Psoas muscle (tissue), 7 donors: ENCODE measurements at regions not wholly inside any gene's neighbourhood (a gene's known extent, or its start where the extent isn't known, plus 50 kb on each side); places are given as distances from the start of the nearest gene placed in this dataset.

Source experiments
- ATAC-seq, 4 donors: fragments of 200-7000 bp; cut with Tn5 transposase; one replicate each; pipeline ENCODE4 v1.9.1; 2020; ENCODE audit warnings: moderate library complexity in 3 of 4, mild to moderate bottlenecking in 2 of 4
- DNase-seq, 2 donors: peaks; one replicate each; pipeline ENCODE4 v3.0.0-alpha.2; 2020
- H3K27ac ChIP-seq: fragments of 200-600 bp; one replicate; pipeline ENCODE4 v1.8.0; 2022
- H3K27me3 ChIP-seq, 3 donors: fragments of 200-600 bp in 1 of 3; one replicate each; pipeline versions ENCODE4 v1.6.1 to v1.8.0; 2013 to 2022; ENCODE audit warnings: low read length in 2 of 3, mild to moderate bottlenecking in 2 of 3, moderate library complexity in 1 of 3; ENCODE audit not compliant: insufficient read depth in 3 of 3
- H3K36me3 ChIP-seq, 2 donors: fragments of 200-600 bp in 1 of 2; one replicate each; pipeline versions ENCODE4 v1.6.1 to v1.8.0; 2013 to 2022; ENCODE audit warnings: low read depth in 1 of 2, mild to moderate bottlenecking in 1 of 2, moderate library complexity in 1 of 2; ENCODE audit not compliant: insufficient read depth in 1 of 2
- H3K4me1 ChIP-seq: fragments of 200-600 bp; one replicate; pipeline ENCODE4 v1.8.0; 2022
- H3K4me3 ChIP-seq: fragments of 200-600 bp; one replicate; pipeline ENCODE4 v1.8.0; 2022; ENCODE audit warnings: mild to moderate bottlenecking
- H3K9me3 ChIP-seq: fragments of 200-600 bp; one replicate; pipeline ENCODE4 v1.8.0; 2022
- CTCF ChIP-seq: fragments of 200-600 bp; IDR thresholded peaks from one replicate; pipeline ENCODE4 v1.8.0; 2022; ENCODE audit warnings: antibody characterized with exemption
- WGBS, 3 donors: extraction: QIAGEN DNeasy Blood & Tissue Kit; methylation state at CpG; one replicate each; pipeline versions ENCODE4 v1.1.6 to v1.1.7; 2013; 5-methylcytosine and 5-hydroxymethylcytosine counted together
- intact Hi-C, 2 donors: fragments of 100-400 bp; cut with DNase I; formaldehyde crosslinking; loops; one replicate each; pipeline versions ENCODE4 v1.11.0 to v1.14.2; 2022
- donor health status: healthy with polysubstance abuse.
- donor health status: DM: no; HTN: no; CAD: no; lungs with moderate emphysema.
- donor health status: Bipolar disorder and iron deficiency.
- donor health status: healthy.
- donor health status: DM: yes; HTN: yes; CAD: no.
- donor health status: DM: no; HTN: no; CAD: no.
- donor health status: DM: yes; HTN: yes; CAD: no.

GRCh38 chr4:26213317-26213716 is 107.5 kb upstream of the RBPJ start:
- ATAC-seq = no peak
- Histone ChIP-seq H3K4me1 (no peaks in the 10 kb centered on the region), H3K4me3 (no peak overlapping the region), H3K27me3 (no peaks in the 10 kb centered on the region), H3K36me3 (no peaks in the 10 kb centered on the region), H3K27ac (no peak overlapping the region), H3K9me3 (no peaks in the 10 kb centered on the region)
- intact Hi-C loops = no loop called here
- WGBS, 3 donors = 81 to 88% (median 85%) methylated on average over 1 of the region's 1 CpG
- DNase-seq = no peak
- no peak for TF ChIP-seq CTCF

GRCh38 chr4:26214994-26215393 is 105.8 kb upstream of the RBPJ start:
- DNase-seq (no peak), ATAC-seq (no peak)
- no peaks in the 10 kb centered on the region for H3K27me3 ChIP-seq
- intact Hi-C loops = no loop called here
- H3K9me3 ChIP-seq = no peaks in the 10 kb centered on the region
- H3K27ac ChIP-seq = no peak overlapping the region
- no peaks in the 10 kb centered on the region for H3K4me1 ChIP-seq
- no peaks in the 10 kb centered on the region for H3K36me3 ChIP-seq
- no peak overlapping the region for H3K4me3 ChIP-seq
- TF ChIP-seq CTCF = no peak

- 77 to 92% (median 91%) methylated on average over 7 of the region's 7 CpGs for whole genome bisulfite sequencing, 3 donors
- H3K27ac ChIP-seq = no peak overlapping the region
- no peaks in the 10 kb centered on the region for H3K27me3 ChIP-seq
- intact Hi-C loops = no loop called here
- no peak for TF ChIP-seq CTCF
- no peaks in the 10 kb centered on the region for H3K4me1 ChIP-seq
- H3K36me3 ChIP-seq = no peaks in the 10 kb centered on the region
- no peaks in the 10 kb centered on the region for H3K9me3 ChIP-seq
- no peak for ATAC-seq
- no peak for DNase-seq
- H3K4me3 ChIP-seq = no peak overlapping the region
These were observed 105.1 kb upstream of the RBPJ start for GRCh38 chr4:26215725-26216124.

GRCh38 chr4:26217481-26217880 is 103.3 kb upstream of the RBPJ start:
- Histone ChIP-seq H3K9me3 (no peaks in the 10 kb centered on the region), H3K4me1 (no peaks in the 10 kb centered on the region), H3K36me3 (no peaks in the 10 kb centered on the region), H3K27ac (no peak overlapping the region), H3K27me3 (no peaks in the 10 kb centered on the region), H3K4me3 (no peak overlapping the region)
- DNase-seq (no peak), ATAC-seq (no peak)
- no peak for TF ChIP-seq CTCF
- 89 to 95% (median 90%) methylated on average over 6 of the region's 6 CpGs for WGBS, 3 donors
- intact Hi-C loops = no loop called here

- ATAC-seq (peak; percentile 35 to 62 (median 37)), DNase-seq (peak; percentile 24 to 63)
- peak overlapping the region; percentile 36 for H3K27ac ChIP-seq
- intact Hi-C loops = no loop called here
- no peaks in the 10 kb centered on the region for H3K36me3 ChIP-seq
- WGBS, 3 donors = 36 to 65% (median 40%) methylated on average over 16 of the region's 16 CpGs
- H3K9me3 ChIP-seq = no peaks in the 10 kb centered on the region
- H3K4me1 ChIP-seq = no peaks in the 10 kb centered on the region
- no peak overlapping the region for H3K4me3 ChIP-seq
- no peak for TF ChIP-seq CTCF
- no peaks in the 10 kb centered on the region for H3K27me3 ChIP-seq
These were observed 102.7 kb upstream of the RBPJ start for GRCh38 chr4:26217961-26218676.
